Loucy (cell line): ENCODE measurements at regions not wholly inside any gene's neighbourhood (a gene's known extent, or its start where the extent isn't known, plus 50 kb on each side); places are given as distances from the start of the nearest gene placed in this dataset.

Experiments
- CTCF ChIP-seq: fragments of 200-600 bp; sonication (generic); conservative IDR thresholded peaks from 2 replicates; pipeline ENCODE4 v1.5.1; 2014; ENCODE audit warnings: mild to moderate bottlenecking, antibody characterized with exemption, low read length
- EZH2phosphoT487 ChIP-seq: fragments of 200-600 bp; IDR thresholded peaks from 2 replicates; pipeline ENCODE4 v1.6.1; 2018; ENCODE audit warnings: antibody characterized with exemption, mild to moderate bottlenecking, moderate library complexity, borderline replicate concordance

- TF ChIP-seq CTCF (no peak), EZH2phosphoT487 (no peak)
Observed at GRCh38 chr15:91541286-91541685, 312.2 kb upstream of the SLCO3A1 start.
